ENCODE measurements at regions not wholly inside any gene's neighbourhood (a gene's known extent, or its start where the extent isn't known, plus 50 kb on each side); places are given as distances from the start of the nearest gene placed in this dataset.

DNA sequence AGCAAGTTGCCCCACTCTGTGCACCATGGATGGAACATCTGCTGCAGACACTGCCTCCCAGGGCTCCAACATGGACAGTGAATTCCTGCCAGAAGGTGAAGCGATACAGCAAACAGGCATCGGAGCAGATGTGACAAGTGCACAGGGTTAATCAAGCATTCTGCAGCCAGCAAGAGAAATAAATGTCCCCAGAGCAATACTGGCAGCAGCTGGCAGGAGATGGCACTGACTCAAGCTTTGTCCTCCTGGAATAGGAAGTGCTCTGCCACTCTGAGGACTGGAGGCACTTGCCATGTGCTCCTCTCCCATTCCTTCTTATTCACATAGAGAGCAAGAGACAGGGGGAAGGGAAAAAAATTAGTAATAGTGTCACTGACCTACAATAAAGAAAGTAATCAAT is 402.7 kb upstream of the DAB1 start:
- TF ChIP-seq, protein P1, sequence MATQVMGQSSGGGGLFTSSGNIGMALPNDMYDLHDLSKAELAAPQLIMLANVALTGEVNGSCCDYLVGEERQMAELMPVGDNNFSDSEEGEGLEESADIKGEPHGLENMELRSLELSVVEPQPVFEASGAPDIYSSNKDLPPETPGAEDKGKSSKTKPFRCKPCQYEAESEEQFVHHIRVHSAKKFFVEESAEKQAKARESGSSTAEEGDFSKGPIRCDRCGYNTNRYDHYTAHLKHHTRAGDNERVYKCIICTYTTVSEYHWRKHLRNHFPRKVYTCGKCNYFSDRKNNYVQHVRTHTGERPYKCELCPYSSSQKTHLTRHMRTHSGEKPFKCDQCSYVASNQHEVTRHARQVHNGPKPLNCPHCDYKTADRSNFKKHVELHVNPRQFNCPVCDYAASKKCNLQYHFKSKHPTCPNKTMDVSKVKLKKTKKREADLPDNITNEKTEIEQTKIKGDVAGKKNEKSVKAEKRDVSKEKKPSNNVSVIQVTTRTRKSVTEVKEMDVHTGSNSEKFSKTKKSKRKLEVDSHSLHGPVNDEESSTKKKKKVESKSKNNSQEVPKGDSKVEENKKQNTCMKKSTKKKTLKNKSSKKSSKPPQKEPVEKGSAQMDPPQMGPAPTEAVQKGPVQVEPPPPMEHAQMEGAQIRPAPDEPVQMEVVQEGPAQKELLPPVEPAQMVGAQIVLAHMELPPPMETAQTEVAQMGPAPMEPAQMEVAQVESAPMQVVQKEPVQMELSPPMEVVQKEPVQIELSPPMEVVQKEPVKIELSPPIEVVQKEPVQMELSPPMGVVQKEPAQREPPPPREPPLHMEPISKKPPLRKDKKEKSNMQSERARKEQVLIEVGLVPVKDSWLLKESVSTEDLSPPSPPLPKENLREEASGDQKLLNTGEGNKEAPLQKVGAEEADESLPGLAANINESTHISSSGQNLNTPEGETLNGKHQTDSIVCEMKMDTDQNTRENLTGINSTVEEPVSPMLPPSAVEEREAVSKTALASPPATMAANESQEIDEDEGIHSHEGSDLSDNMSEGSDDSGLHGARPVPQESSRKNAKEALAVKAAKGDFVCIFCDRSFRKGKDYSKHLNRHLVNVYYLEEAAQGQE (IDR thresholded peaks at IDR 0.05; ENCODE audit: insufficient read depth in 1 of 2, low read depth in 2 of 2, low read length in 2 of 2): no peak
- TF ChIP-seq POLR2AphosphoS5 (IDR thresholded peaks at IDR 0.05; ENCODE audit: low read depth, low read length): no peak
